Liver (tissue), 8 donors: ENCODE measurements at regions not wholly inside any gene's neighbourhood (a gene's known extent, or its start where the extent isn't known, plus 50 kb on each side); places are given as distances from the start of the nearest gene placed in this dataset.

ENCODE experiments used
- DNase-seq: peaks from one replicate; pipeline ENCODE4 v3.0.0-alpha.2; 2017; ENCODE audit warnings: low spot score
- H3K27ac ChIP-seq, 2 donors: one replicate each; pipeline ENCODE4 v1.7.0; 2013; ENCODE audit warnings: inconsistent platforms in 2 of 2, low read length in 2 of 2, control low read depth in 1 of 2, low read depth in 1 of 2, mild to moderate bottlenecking in 1 of 2
- H3K27me3 ChIP-seq, 4 donors: one replicate each; pipeline versions ENCODE4 v1.6.1 to v1.7.0; 2013; ENCODE audit warnings: low read length in 3 of 4, inconsistent platforms in 1 of 4, mild to moderate bottlenecking in 1 of 4, moderate library complexity in 1 of 4; ENCODE audit not compliant: control insufficient read depth in 4 of 4, insufficient read depth in 4 of 4
- H3K36me3 ChIP-seq, 4 donors: one replicate each; pipeline versions ENCODE4 v1.6.1 to v1.7.0; 2013; ENCODE audit warnings: low read length in 3 of 4, mild to moderate bottlenecking in 3 of 4, low read depth in 1 of 4, moderate library complexity in 1 of 4; ENCODE audit not compliant: control insufficient read depth in 4 of 4, insufficient read depth in 3 of 4
- H3K4me1 ChIP-seq, 4 donors: one replicate each; pipeline versions ENCODE4 v1.6.1 to v1.7.0; 2013; ENCODE audit warnings: low read length in 3 of 4, mild to moderate bottlenecking in 3 of 4, moderate library complexity in 1 of 4; ENCODE audit not compliant: control insufficient read depth in 4 of 4, insufficient read depth in 4 of 4
- H3K4me3 ChIP-seq, 3 donors: one replicate each; pipeline versions ENCODE4 v1.6.1 to v1.7.0; 2013; ENCODE audit warnings: low read length in 3 of 3, control low read depth in 1 of 3, low read depth in 1 of 3, mild to moderate bottlenecking in 1 of 3
- H3K9ac ChIP-seq, 2 donors: one replicate each; pipeline ENCODE4 v1.7.0; 2013; ENCODE audit warnings: low read length in 2 of 2, mild to moderate bottlenecking in 2 of 2, moderate library complexity in 2 of 2, control low read depth in 1 of 2, low read depth in 1 of 2
- H3K9me3 ChIP-seq, 4 donors: one replicate each; pipeline versions ENCODE4 v1.6.1 to v1.7.0; 2013; ENCODE audit warnings: low read length in 3 of 4; ENCODE audit not compliant: control insufficient read depth in 4 of 4
- ATF3 ChIP-seq: IDR thresholded peaks from 2 replicates; pipeline ENCODE4 v1.6.1; 2016; ENCODE audit warnings: antibody characterized with exemption
- CTCF ChIP-seq: fragments of 150-350 bp; IDR thresholded peaks from 2 replicates; pipeline ENCODE4 v1.5.1; 2017; ENCODE audit warnings: improper control_type of control experiment, low read depth, low read length; ENCODE audit not compliant: missing input control
- EGR1 ChIP-seq, 2 donors: IDR thresholded peaks; 2 replicates each; pipeline ENCODE4 v1.6.1; 2016 to 2018; ENCODE audit warnings: antibody characterized with exemption in 2 of 2, low read depth in 2 of 2
- FOXA1 ChIP-seq: IDR thresholded peaks from 2 replicates; pipeline ENCODE4 v1.6.1; 2016; ENCODE audit warnings: antibody characterized with exemption
- FOXA2 ChIP-seq: IDR thresholded peaks from 2 replicates; pipeline ENCODE4 v1.6.1; 2016; ENCODE audit warnings: antibody characterized with exemption
- GABPA ChIP-seq, 2 donors: IDR thresholded peaks in 1 of 2; conservative IDR thresholded peaks in 1 of 2; 2 replicates each; pipeline ENCODE4 v1.6.1; 2016; ENCODE audit warnings: antibody characterized with exemption in 2 of 2, mild to moderate bottlenecking in 1 of 2, moderate library complexity in 1 of 2
- HNF4A ChIP-seq, 2 donors: conservative IDR thresholded peaks; 2 replicates each; pipeline ENCODE4 v1.6.1; 2016; ENCODE audit warnings: antibody characterized with exemption in 2 of 2, mild to moderate bottlenecking in 2 of 2
- HNF4G ChIP-seq: IDR thresholded peaks from 2 replicates; pipeline ENCODE4 v1.6.1; 2016; ENCODE audit warnings: antibody characterized with exemption
- JUND ChIP-seq, 2 donors: IDR thresholded peaks; 2 replicates each; pipeline ENCODE4 v1.6.1; 2016; ENCODE audit warnings: antibody characterized with exemption in 2 of 2
- MAX ChIP-seq: IDR thresholded peaks from 2 replicates; pipeline ENCODE4 v1.6.1; 2016; ENCODE audit warnings: antibody characterized with exemption
- NR2F2 ChIP-seq: IDR thresholded peaks from 2 replicates; pipeline ENCODE4 v1.6.1; 2016; ENCODE audit warnings: antibody characterized with exemption
- RAD21 ChIP-seq, 2 donors: IDR thresholded peaks; 2 replicates each; pipeline ENCODE4 v1.6.1; 2016; ENCODE audit warnings: antibody characterized with exemption in 2 of 2, mild to moderate bottlenecking in 2 of 2
- REST ChIP-seq: IDR thresholded peaks from 2 replicates; pipeline ENCODE4 v1.6.1; 2016; ENCODE audit warnings: antibody characterized with exemption, mild to moderate bottlenecking
- RXRA ChIP-seq, 2 donors: IDR thresholded peaks; 2 replicates each; pipeline ENCODE4 v1.6.1; 2017 to 2018; ENCODE audit warnings: antibody characterized with exemption in 2 of 2, mild to moderate bottlenecking in 1 of 2
- SP1 ChIP-seq: IDR thresholded peaks from 2 replicates; pipeline ENCODE4 v1.6.1; 2018; ENCODE audit warnings: antibody characterized with exemption, mild to moderate bottlenecking
- TAF1 ChIP-seq: conservative IDR thresholded peaks from 2 replicates; pipeline ENCODE4 v1.6.1; 2016; ENCODE audit warnings: antibody characterized with exemption, mild to moderate bottlenecking
- YY1 ChIP-seq: IDR thresholded peaks from 2 replicates; pipeline ENCODE4 v1.6.1; 2016; ENCODE audit warnings: antibody characterized with exemption, mild to moderate bottlenecking
- ZBTB33 ChIP-seq: IDR thresholded peaks from 2 replicates; pipeline ENCODE4 v1.6.1; 2016; ENCODE audit warnings: antibody characterized with exemption
- WGBS: extraction: QIAGEN DNeasy Blood & Tissue Kit; methylation state at CpG from one replicate; pipeline ENCODE4 v1.1.7; 2013; 5-methylcytosine and 5-hydroxymethylcytosine counted together
- donor health status: healthy.
- donor health status: healthy.
- donor health status: healthy.
- donor health status: healthy.
- donor health status: healthy.

- no peak overlapping the region for H3K4me3 ChIP-seq
- no peak for DNase-seq
- no peaks in the 10 kb centered on the region for H3K36me3 ChIP-seq
- H3K9ac ChIP-seq, result no peak overlapping the region
- H3K9me3 ChIP-seq, result no peaks in the 10 kb centered on the region
- no peak overlapping the region for H3K27ac ChIP-seq
- H3K27me3 ChIP-seq, result no peaks in the 10 kb centered on the region
- TF ChIP-seq FOXA1, result no peak
- no peak for TF ChIP-seq REST
- no peak for TF ChIP-seq NR2F2
- no peak for TF ChIP-seq EGR1 (IDR thresholded peaks at IDR 0.05; ENCODE audit: low read depth in 2 of 2)
- no peak for TF ChIP-seq JUND (IDR thresholded peaks at IDR 0.05)
- no peak for TF ChIP-seq MAX
- TF ChIP-seq YY1, result no peak
- TF ChIP-seq TAF1, result no peak
- TF ChIP-seq HNF4A (conservative IDR thresholded peaks at IDR 0.05), result no peak
- no peak for TF ChIP-seq GABPA (IDR thresholded peaks at IDR 0.05 in 1 of 2, conservative IDR thresholded peaks at IDR 0.05 in 1 of 2)
- TF ChIP-seq HNF4G, result no peak
- no peak for TF ChIP-seq SP1
- no peak for TF ChIP-seq RXRA (IDR thresholded peaks at IDR 0.05)
- TF ChIP-seq RAD21 (IDR thresholded peaks at IDR 0.05), result no peak
- TF ChIP-seq ATF3, result no peak
- TF ChIP-seq CTCF, result no peak
- TF ChIP-seq FOXA2, result no peak
- peaks cover 0 to 8% (median 2%) of the 10 kb centered on the region in 4 donors for H3K4me1 ChIP-seq
- WGBS, result 93% methylated on average over 3 of the region's 3 CpGs
Measured at GRCh38 chr3:43165786-43166185, 59.9 kb upstream of the POMGNT2 start.

GRCh38 chr3:43163895-43164493, 58.1 kb upstream of the POMGNT2 start:
- WGBS, result 74% methylated on average over 9 of the region's 9 CpGs
- H3K4me1 ChIP-seq, result peaks cover 0 to 8% (median 2%) of the 10 kb centered on the region in 4 donors
- TF ChIP-seq GABPA (IDR thresholded peaks at IDR 0.05 in 1 of 2, conservative IDR thresholded peaks at IDR 0.05 in 1 of 2), result no peak
- TF ChIP-seq NR2F2, result no peak
- TF ChIP-seq YY1, result no peak
- TF ChIP-seq RAD21 (IDR thresholded peaks at IDR 0.05), result no peak
- TF ChIP-seq MAX, result no peak
- no peak for TF ChIP-seq REST
- no peak for TF ChIP-seq FOXA2
- TF ChIP-seq ATF3, result no peak
- TF ChIP-seq JUND (IDR thresholded peaks at IDR 0.05), result no peak
- TF ChIP-seq SP1, result no peak
- TF ChIP-seq TAF1, result no peak
- TF ChIP-seq HNF4G, result no peak
- no peak for TF ChIP-seq FOXA1
- TF ChIP-seq ZBTB33, result no peak
- TF ChIP-seq HNF4A (conservative IDR thresholded peaks at IDR 0.05), result no peak
- no peak overlapping the region for H3K9ac ChIP-seq
- no peaks in the 10 kb centered on the region for H3K9me3 ChIP-seq
- H3K36me3 ChIP-seq, result no peaks in the 10 kb centered on the region
- no peaks in the 10 kb centered on the region for H3K27me3 ChIP-seq
- no peak overlapping the region for H3K27ac ChIP-seq
- H3K4me3 ChIP-seq, result no peak overlapping the region
- no peak for DNase-seq
